Astrocyte of the cerebellum (primary cell): ENCODE measurements at regions not wholly inside any gene's neighbourhood (a gene's known extent, or its start where the extent isn't known, plus 50 kb on each side); places are given as distances from the start of the nearest gene placed in this dataset.

Source experiments
- DNase-seq: peaks from one replicate; pipeline ENCODE4 v3.0.0-alpha.2; 2011; ENCODE audit warnings: low read depth
- H3K4me3 ChIP-seq: 2 replicates; pipeline ENCODE4 v1.5.1; 2011; ENCODE audit warnings: mild to moderate bottlenecking, low read depth, low read length, moderate library complexity
- in situ Hi-C: cut with HindIII; loops from 2 replicates; pipeline ENCODE4 v1.10.0; 2017; ENCODE audit warnings: low sequenced_read_pairs
- TF ChIP-seq, protein P1 (sequence below): IDR thresholded peaks from 2 replicates; pipeline ENCODE4 v1.5.1; 2012; ENCODE audit warnings: low read length, low read depth, moderate library complexity, mild to moderate bottlenecking; ENCODE audit errors: missing control alignments

DNA sequence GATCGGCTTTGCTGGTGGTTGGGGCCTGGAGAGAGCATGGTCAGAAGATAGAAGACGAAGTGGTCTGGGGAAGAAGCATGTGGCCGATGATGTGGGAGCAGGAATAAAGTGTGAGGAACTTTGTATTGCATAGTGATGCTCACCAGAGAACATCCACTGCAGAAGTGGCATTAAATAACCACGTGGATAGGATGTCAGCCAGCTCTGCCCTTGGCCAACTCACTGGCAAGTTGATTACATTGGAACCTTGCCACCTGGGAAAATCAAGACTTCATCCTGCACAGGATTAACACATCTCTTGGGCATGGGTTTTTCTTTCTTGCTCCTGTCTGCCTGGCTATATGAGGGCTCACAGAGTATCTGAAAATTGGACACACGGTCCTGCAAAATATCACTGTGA lies 217.4 kb downstream of the DMRT2 start:
- in situ Hi-C loops, result no loop called here
- TF ChIP-seq, protein P1, sequence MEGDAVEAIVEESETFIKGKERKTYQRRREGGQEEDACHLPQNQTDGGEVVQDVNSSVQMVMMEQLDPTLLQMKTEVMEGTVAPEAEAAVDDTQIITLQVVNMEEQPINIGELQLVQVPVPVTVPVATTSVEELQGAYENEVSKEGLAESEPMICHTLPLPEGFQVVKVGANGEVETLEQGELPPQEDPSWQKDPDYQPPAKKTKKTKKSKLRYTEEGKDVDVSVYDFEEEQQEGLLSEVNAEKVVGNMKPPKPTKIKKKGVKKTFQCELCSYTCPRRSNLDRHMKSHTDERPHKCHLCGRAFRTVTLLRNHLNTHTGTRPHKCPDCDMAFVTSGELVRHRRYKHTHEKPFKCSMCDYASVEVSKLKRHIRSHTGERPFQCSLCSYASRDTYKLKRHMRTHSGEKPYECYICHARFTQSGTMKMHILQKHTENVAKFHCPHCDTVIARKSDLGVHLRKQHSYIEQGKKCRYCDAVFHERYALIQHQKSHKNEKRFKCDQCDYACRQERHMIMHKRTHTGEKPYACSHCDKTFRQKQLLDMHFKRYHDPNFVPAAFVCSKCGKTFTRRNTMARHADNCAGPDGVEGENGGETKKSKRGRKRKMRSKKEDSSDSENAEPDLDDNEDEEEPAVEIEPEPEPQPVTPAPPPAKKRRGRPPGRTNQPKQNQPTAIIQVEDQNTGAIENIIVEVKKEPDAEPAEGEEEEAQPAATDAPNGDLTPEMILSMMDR, result no peak

DNA sequence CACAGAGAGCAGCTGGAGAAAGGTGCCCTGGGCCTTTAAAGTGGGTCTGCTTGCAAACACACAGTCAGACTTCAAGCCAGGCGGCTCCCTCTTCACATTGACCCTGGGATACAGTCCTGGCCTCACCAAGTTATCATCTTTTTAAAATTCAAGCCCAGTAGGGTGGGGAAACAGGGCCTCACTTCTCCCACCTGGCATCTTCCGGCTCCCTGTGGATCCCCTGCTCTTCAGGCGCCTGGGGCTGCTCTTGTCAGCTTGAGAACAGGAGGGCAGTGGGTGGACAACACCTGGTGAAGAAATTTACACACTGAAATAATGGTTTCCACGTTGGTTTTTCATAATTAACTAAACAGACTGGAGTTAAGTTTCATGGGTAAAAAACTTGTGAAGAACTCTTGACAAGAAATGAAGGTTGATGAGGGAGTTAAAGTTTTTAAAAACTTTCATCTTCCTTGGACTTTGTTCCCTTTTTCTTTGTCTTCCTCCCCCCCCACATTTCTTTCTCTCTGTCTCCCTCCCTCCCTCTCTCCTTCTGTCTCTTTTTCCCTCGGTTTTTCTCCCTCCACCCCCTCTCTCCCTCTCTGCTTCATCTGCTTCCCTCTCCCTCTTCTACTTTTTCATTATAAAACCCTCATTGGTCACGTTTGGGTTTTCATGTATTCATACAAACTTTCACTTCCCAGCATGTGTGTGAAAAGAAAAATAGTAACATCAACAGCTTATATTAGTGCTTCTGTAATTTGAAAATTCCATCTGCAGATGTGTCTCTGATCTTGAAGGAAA lies 219.6 kb downstream of the DMRT2 start:
- no peak for DNase-seq
- H3K4me3 ChIP-seq, result no peak overlapping the region
- in situ Hi-C loops, result no loop called here
- TF ChIP-seq, protein P1, result no peak

More for the DNA sequence above, 217.4 kb downstream of the DMRT2 start:
- no peak overlapping the region for H3K4me3 ChIP-seq
- DNase-seq, result no peak

DNA sequence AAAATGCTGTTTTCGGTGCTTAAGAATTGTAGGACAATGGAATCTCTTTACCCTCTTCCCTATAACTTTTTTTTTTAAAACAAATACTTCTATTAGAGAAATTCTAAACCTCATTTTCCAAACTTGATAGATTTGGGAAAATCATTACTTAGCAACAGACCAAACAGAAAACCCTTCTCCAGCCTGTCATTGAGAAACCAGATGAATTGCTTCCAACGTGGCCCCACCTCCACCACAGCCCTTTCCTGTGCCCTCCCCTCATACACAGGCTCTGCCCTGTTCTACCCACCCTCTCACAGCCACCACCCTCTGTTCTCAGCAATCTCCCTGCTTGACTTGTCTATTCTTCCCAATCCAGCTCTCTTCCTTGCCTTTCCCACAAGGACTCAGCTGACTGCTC lies 221.2 kb downstream of the DMRT2 start:
- no peak overlapping the region for H3K4me3 ChIP-seq
- in situ Hi-C loops, result no loop called here
- DNase-seq, result no peak
- TF ChIP-seq, protein P1, result no peak

DNA sequence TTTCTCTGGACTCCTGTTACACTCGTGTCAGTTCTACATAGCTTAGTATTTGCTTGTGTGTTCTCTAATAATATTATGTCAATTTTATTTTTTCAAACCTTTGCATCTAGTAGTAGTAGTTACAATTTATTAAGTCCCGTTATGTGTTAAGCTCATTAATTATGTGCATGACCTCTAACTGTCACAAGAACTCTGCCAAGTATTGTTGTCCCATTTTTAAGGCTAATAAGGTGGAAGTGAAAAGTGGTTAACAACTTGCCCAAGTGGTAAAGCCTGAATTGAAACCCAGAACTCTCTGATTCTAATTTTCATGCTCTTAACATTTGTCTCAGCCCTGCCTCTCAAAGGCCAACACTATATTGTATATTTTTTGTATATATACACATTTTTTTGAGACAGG lies 221.6 kb downstream of the DMRT2 start:
- in situ Hi-C loops, result no loop called here
- DNase-seq, result no peak

DNA sequence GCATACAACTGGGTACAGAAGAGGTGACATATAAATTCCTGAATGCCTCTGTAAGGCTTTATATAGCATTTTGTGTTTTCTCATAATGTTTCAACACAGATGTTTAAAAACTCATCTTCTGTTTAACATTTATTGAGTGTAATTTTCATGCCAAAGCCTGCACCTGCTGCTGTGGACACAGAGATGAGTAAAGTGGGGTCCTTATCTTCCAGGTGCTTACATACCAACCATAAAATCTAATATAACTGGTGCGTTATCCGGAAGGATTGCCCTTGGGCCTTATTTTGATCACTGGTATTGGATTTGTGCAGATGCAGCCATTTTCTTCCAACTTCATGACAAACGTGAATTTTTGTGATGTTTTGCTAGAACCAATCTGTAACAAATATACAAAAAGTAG lies 222.3 kb downstream of the DMRT2 start:
- TF ChIP-seq, protein P1, result no peak
- H3K4me3 ChIP-seq, result no peak overlapping the region
- in situ Hi-C loops, result no loop called here
- no peak for DNase-seq

More for the DNA sequence above, 221.6 kb downstream of the DMRT2 start:
- TF ChIP-seq, protein P1, result no peak
- H3K4me3 ChIP-seq, result no peak overlapping the region

DNA sequence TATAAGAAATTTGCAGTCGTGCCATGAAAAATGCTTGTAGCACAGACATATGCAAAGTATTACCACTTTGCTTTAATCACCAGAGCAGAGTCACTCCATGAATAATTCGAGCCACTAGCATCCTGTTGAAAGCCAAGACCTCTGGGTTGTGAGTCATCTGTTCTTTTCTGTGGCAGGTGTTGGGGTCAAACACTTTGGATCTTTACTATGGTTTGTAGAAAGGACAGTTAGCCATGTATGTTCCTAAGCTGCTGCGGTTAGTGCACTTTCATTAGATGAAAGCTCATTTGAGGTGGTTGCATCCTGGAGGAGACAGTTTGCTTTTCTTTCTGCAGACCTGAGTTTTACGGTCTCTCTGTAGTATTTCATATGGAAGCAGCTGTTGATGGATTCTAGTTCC lies 223.7 kb downstream of the DMRT2 start:
- in situ Hi-C loops, result no loop called here
- TF ChIP-seq, protein P1, result no peak
- no peak for DNase-seq
- no peak overlapping the region for H3K4me3 ChIP-seq
